H1 (cell line): ENCODE measurements at regions not wholly inside any gene's neighbourhood (a gene's known extent, or its start where the extent isn't known, plus 50 kb on each side); places are given as distances from the start of the nearest gene placed in this dataset.

Source experiments
- GTF2F1 ChIP-seq: IDR thresholded peaks from 2 replicates; pipeline ENCODE4 v1.6.1; 2012; ENCODE audit warnings: low read depth, low read length, improper control_type of control experiment, borderline replicate concordance
- POU5F1 ChIP-seq: IDR thresholded peaks from 2 replicates; pipeline ENCODE4 v1.6.1; 2011; ENCODE audit warnings: low read depth, mild to moderate bottlenecking, low read length, moderate library complexity
- SIN3A ChIP-seq, 2 experiments: IDR thresholded peaks in 1 of 2; conservative IDR thresholded peaks in 1 of 2; 2 replicates each; pipeline ENCODE4 v1.6.1; 2011 to 2012; ENCODE audit warnings: low read length in 2 of 2, improper control_type of control experiment in 1 of 2, low read depth in 1 of 2, mild to moderate bottlenecking in 1 of 2
- YY1 ChIP-seq: IDR thresholded peaks from 2 replicates; pipeline ENCODE4 v1.6.1; 2011; ENCODE audit warnings: low read depth, mild to moderate bottlenecking, low read length

DNA sequence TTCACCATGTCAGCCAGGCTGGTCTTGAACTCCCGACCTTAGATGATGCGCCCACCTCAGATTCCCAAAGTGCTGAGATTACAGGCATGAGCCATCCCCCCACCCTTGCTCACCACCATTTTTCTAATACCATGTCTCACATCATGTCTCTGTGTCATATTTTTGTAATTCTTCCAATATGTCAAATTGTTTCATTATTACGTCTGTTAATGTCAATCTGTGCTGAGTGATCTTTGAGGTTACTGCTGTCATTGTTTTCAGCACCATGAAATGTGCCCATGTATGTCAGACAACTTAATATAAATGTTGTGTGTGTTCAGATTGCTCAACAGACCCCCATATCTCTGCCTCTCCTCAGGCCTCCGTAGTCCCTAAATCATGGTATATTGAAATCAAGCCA, 923.6 kb downstream of the NLGN4Y start (continued):
- no peak for TF ChIP-seq POU5F1
- TF ChIP-seq SIN3A (conservative IDR thresholded peaks at IDR 0.05 in 1 of 2, IDR thresholded peaks at IDR 0.05 in 1 of 2; ENCODE audit: low read depth in 1 of 2, low read length in 2 of 2), result no peak
- no peak for TF ChIP-seq GTF2F1
- no peak for TF ChIP-seq YY1
